ENCODE measurements at regions not wholly inside any gene's neighbourhood (a gene's known extent, or its start where the extent isn't known, plus 50 kb on each side); places are given as distances from the start of the nearest gene placed in this dataset.

DNA sequence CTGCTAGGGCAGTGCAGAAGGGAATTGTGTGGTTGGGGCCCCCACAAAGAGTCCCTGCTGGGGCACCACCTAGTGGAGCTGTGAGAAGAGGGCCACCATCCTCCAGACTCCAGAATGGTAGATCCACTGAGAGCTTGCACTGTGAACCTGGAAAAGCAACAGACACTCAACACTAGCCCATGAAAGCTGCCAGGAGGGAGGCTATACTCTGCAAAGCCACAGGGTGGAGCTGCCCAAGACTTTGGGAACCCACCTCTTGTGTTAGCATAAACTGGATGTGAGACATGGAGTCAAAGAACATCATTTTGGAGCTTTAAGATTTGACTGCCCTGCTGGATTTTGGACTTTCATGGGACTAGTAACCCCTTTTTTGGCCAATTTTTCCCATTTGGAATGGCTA is 328.4 kb upstream of the KHDRBS2 start:
- Histone ChIP-seq H4K20me1 (ENCODE audit: low read length) (no peaks in the 10 kb centered on the region), H3K4me1 (ENCODE audit: insufficient read depth, low read length) (no peaks in the 10 kb centered on the region), H3K36me3 (ENCODE audit: low read depth, low read length) (no peaks in the 10 kb centered on the region), H3K27ac (ENCODE audit: low read length) (no peak overlapping the region), H3K4me2 (ENCODE audit: low read length) (no peak overlapping the region), H3F3A (ENCODE audit: low read length, unreplicated experiment) (no peaks in the 10 kb centered on the region), H3K4me3 (ENCODE audit: low read length) (no peak overlapping the region), H3K9me2 (replicated peaks; ENCODE audit: low read length) (no peaks in the 10 kb centered on the region), H3K9ac (ENCODE audit: low read length) (no peak overlapping the region), H3K27me3 (ENCODE audit: low read length) (no peaks in the 10 kb centered on the region), H3K9me3 (ENCODE audit: low read length) (no peaks in the 10 kb centered on the region), H3K79me2 (ENCODE audit: low read length) (no peaks in the 10 kb centered on the region), H2AFZ (ENCODE audit: low read length) (no peak overlapping the region)
- BruUV-seq (replicated peaks): no TSS peak
- intact Hi-C loops (cut with micrococcal nuclease): no loop called here
- no peak for ATAC-seq
- DNase-seq: no peak
- CTCF ChIA-PET: no interaction called here
- TF ChIP-seq EZH2phosphoT487 (IDR thresholded peaks at IDR 0.05; ENCODE audit: borderline replicate concordance, low read length): no peak
- TF ChIP-seq, protein P1, sequence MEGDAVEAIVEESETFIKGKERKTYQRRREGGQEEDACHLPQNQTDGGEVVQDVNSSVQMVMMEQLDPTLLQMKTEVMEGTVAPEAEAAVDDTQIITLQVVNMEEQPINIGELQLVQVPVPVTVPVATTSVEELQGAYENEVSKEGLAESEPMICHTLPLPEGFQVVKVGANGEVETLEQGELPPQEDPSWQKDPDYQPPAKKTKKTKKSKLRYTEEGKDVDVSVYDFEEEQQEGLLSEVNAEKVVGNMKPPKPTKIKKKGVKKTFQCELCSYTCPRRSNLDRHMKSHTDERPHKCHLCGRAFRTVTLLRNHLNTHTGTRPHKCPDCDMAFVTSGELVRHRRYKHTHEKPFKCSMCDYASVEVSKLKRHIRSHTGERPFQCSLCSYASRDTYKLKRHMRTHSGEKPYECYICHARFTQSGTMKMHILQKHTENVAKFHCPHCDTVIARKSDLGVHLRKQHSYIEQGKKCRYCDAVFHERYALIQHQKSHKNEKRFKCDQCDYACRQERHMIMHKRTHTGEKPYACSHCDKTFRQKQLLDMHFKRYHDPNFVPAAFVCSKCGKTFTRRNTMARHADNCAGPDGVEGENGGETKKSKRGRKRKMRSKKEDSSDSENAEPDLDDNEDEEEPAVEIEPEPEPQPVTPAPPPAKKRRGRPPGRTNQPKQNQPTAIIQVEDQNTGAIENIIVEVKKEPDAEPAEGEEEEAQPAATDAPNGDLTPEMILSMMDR (conservative IDR thresholded peaks at IDR 0.05; ENCODE audit: low read depth, low read length): no peak
- no peak for TF ChIP-seq EZH2 (IDR thresholded peaks at IDR 0.05; ENCODE audit: low read length, unreplicated experiment)
- POLR2A ChIA-PET (ENCODE audit: unreplicated experiment): no interaction called here

DNA sequence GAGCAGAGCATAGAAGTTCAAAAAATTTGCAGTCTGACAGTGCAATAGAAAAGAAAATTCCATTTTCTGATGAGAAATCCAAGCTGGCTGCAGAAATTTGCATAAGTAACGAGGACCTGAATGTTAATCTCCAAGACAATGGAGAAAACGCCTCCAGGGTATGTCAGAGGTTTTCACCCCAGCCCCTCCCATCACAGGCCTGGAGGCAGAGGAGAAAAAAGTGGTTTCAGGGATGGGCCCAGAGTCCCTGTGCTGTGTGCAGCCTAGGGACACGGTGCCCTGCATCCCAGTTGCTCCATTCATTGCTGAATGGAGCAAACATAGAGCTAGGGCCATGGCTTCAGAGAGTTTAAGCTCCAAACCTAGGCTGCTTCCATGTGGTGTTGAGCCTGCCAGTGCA is 327.9 kb upstream of the KHDRBS2 start:
- intact Hi-C loops (cut with micrococcal nuclease): no loop called here
- no peak for DNase-seq
- Histone ChIP-seq H3K9me3 (ENCODE audit: low read length) (no peaks in the 10 kb centered on the region), H3K9me2 (replicated peaks; ENCODE audit: low read length) (no peaks in the 10 kb centered on the region), H3K9ac (ENCODE audit: low read length) (no peak overlapping the region), H3K27me3 (ENCODE audit: low read length) (no peaks in the 10 kb centered on the region), H2AFZ (ENCODE audit: low read length) (no peak overlapping the region), H3K36me3 (ENCODE audit: low read depth, low read length) (no peaks in the 10 kb centered on the region), H3K79me2 (ENCODE audit: low read length) (no peaks in the 10 kb centered on the region), H3K4me2 (ENCODE audit: low read length) (no peak overlapping the region), H4K20me1 (ENCODE audit: low read length) (no peaks in the 10 kb centered on the region), H3K4me1 (ENCODE audit: insufficient read depth, low read length) (no peaks in the 10 kb centered on the region), H3K27ac (ENCODE audit: low read length) (no peak overlapping the region), H3F3A (ENCODE audit: low read length, unreplicated experiment) (no peaks in the 10 kb centered on the region), H3K4me3 (ENCODE audit: low read length) (no peak overlapping the region)
- POLR2A ChIA-PET (ENCODE audit: unreplicated experiment): no interaction called here
- TF ChIP-seq, protein P1 (conservative IDR thresholded peaks at IDR 0.05; ENCODE audit: low read depth, low read length): no peak
- CTCF ChIA-PET: no interaction called here
- no peak for ATAC-seq
- no TSS peak for BruUV-seq (replicated peaks)

DNA sequence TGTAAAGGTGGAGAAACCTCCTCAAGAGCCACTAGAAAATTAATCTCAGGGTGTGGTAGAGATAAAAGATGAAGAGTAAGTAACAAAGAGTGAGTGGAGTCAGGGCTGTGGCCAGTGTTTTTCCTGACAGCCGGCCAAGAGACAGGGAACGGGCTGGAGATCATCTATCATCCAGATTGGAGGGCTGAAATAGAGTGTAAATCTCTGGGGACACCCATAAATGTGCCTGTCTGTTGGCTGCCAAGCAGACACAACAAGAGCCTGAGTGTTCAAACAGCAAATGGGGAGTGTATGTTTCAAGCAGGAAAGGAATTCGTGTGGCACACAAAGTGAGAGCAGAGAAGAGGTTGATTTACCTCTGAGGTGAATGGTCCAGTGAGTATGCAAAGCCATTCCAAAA is 326.4 kb upstream of the KHDRBS2 start:
- no peak for DNase-seq
- Histone ChIP-seq H3K36me3 (ENCODE audit: low read depth, low read length) (no peaks in the 10 kb centered on the region), H3K4me3 (ENCODE audit: low read length) (no peak overlapping the region), H4K20me1 (ENCODE audit: low read length) (no peaks in the 10 kb centered on the region), H3K9me3 (ENCODE audit: low read length) (no peaks in the 10 kb centered on the region), H3K4me1 (ENCODE audit: insufficient read depth, low read length) (no peaks in the 10 kb centered on the region), H3K79me2 (ENCODE audit: low read length) (no peaks in the 10 kb centered on the region), H3K4me2 (ENCODE audit: low read length) (no peak overlapping the region), H3K27me3 (ENCODE audit: low read length) (no peaks in the 10 kb centered on the region), H3K9me2 (replicated peaks; ENCODE audit: low read length) (no peaks in the 10 kb centered on the region), H3F3A (ENCODE audit: low read length, unreplicated experiment) (no peaks in the 10 kb centered on the region), H3K9ac (ENCODE audit: low read length) (no peak overlapping the region), H3K27ac (ENCODE audit: low read length) (no peak overlapping the region), H2AFZ (ENCODE audit: low read length) (no peak overlapping the region)
- CTCF ChIA-PET: no interaction called here
- POLR2A ChIA-PET (ENCODE audit: unreplicated experiment): no interaction called here
- intact Hi-C loops (cut with micrococcal nuclease): no loop called here
- BruUV-seq (replicated peaks): no TSS peak
- TF ChIP-seq, protein P1 (conservative IDR thresholded peaks at IDR 0.05; ENCODE audit: low read depth, low read length): no peak
- no peak for TF ChIP-seq EZH2phosphoT487 (IDR thresholded peaks at IDR 0.05; ENCODE audit: borderline replicate concordance, low read length)
- no peak for TF ChIP-seq EZH2 (IDR thresholded peaks at IDR 0.05; ENCODE audit: low read length, unreplicated experiment)
- no peak for ATAC-seq
